ENCODE measurements at regions not wholly inside any gene's neighbourhood (a gene's known extent, or its start where the extent isn't known, plus 50 kb on each side); places are given as distances from the start of the nearest gene placed in this dataset.

GRCh38 chr16:59859676-59860402 lies 1125.7 kb upstream of the GOT2 start:
- Histone ChIP-seq H3K9ac (ENCODE audit: low read depth in 1 of 2, low read length in 2 of 2) (no peak overlapping the region), H3K4me3 (ENCODE audit: low read depth in 1 of 3, low read length in 3 of 3) (no peak overlapping the region), H3K4me1 (ENCODE audit: control insufficient read depth in 4 of 4, insufficient read depth in 4 of 4, low read length in 3 of 4) (no peaks in the 10 kb centered on the region), H3K27me3 (ENCODE audit: control insufficient read depth in 4 of 4, insufficient read depth in 4 of 4, low read length in 3 of 4) (peaks cover 0 to 2% (median 0%) of the 10 kb centered on the region in 4 donors), H3K36me3 (ENCODE audit: control insufficient read depth in 4 of 4, insufficient read depth in 3 of 4, low read depth in 1 of 4, low read length in 3 of 4) (no peaks in the 10 kb centered on the region), H3K9me3 (ENCODE audit: control insufficient read depth in 4 of 4, low read length in 3 of 4) (no peaks in the 10 kb centered on the region), H3K27ac (ENCODE audit: low read depth in 1 of 2, low read length in 2 of 2) (no peak overlapping the region)
- TF ChIP-seq GABPA (IDR thresholded peaks at IDR 0.05 in 1 of 2, conservative IDR thresholded peaks at IDR 0.05 in 1 of 2): no peak
- no peak for TF ChIP-seq RAD21 (IDR thresholded peaks at IDR 0.05)
- no peak for TF ChIP-seq SP1 (IDR thresholded peaks at IDR 0.05)
- no peak for TF ChIP-seq REST (IDR thresholded peaks at IDR 0.05)
- no peak for TF ChIP-seq HNF4G (IDR thresholded peaks at IDR 0.05)
- TF ChIP-seq CTCF (IDR thresholded peaks at IDR 0.05; ENCODE audit: low read depth, low read length, missing input control): no peak
- TF ChIP-seq EGR1 (IDR thresholded peaks at IDR 0.05; ENCODE audit: low read depth in 2 of 2): no peak
- no peak for TF ChIP-seq TAF1 (conservative IDR thresholded peaks at IDR 0.05)
- no peak for TF ChIP-seq FOXA2 (IDR thresholded peaks at IDR 0.05)
- TF ChIP-seq ATF3 (IDR thresholded peaks at IDR 0.05): no peak
- no peak for TF ChIP-seq MAX (IDR thresholded peaks at IDR 0.05)
- no peak for TF ChIP-seq YY1 (IDR thresholded peaks at IDR 0.05)
- TF ChIP-seq FOXA1 (IDR thresholded peaks at IDR 0.05): no peak
- TF ChIP-seq RXRA (IDR thresholded peaks at IDR 0.05): no peak
- TF ChIP-seq NR2F2 (IDR thresholded peaks at IDR 0.05): no peak
- no peak for TF ChIP-seq JUND (IDR thresholded peaks at IDR 0.05)
- no peak for TF ChIP-seq ZBTB33 (IDR thresholded peaks at IDR 0.05)
- WGBS: 69% methylated on average over 3 of the region's 3 CpGs
- no peak for DNase-seq (ENCODE audit: low spot score)

Measured in liver (tissue), 8 donors.